Right lobe of liver (tissue), 6 donors: ENCODE measurements at regions not wholly inside any gene's neighbourhood (a gene's known extent, or its start where the extent isn't known, plus 50 kb on each side); places are given as distances from the start of the nearest gene placed in this dataset.

Experiments used
- ATAC-seq, 4 donors: fragments of 200-7000 bp; cut with Tn5 transposase; one replicate each; pipeline ENCODE4 v1.9.1; 2020; ENCODE audit warnings: mild to moderate bottlenecking in 4 of 4, moderate library complexity in 4 of 4
- DNase-seq, 3 donors: peaks; one replicate each; pipeline ENCODE4 v3.0.0-alpha.2; 2020
- H3K27ac ChIP-seq, 3 donors: fragments of 200-600 bp; one replicate each; pipeline ENCODE4 v1.8.0; 2022
- H3K27me3 ChIP-seq, 2 donors: fragments of 200-600 bp; one replicate each; pipeline ENCODE4 v1.8.0; 2022
- H3K36me3 ChIP-seq, 4 donors: fragments of 200-600 bp; sonication (generic) in 1 of 4; one replicate each; pipeline versions ENCODE4 v1.5.1 to v1.8.0; 2017 to 2022; ENCODE audit warnings: control low read depth in 1 of 4
- H3K4me1 ChIP-seq, 4 donors: fragments of 200-600 bp; sonication (generic) in 1 of 4; one replicate each; pipeline versions ENCODE4 v1.5.1 to v1.8.0; 2017 to 2022; ENCODE audit warnings: control low read depth in 1 of 4
- H3K4me3 ChIP-seq, 3 donors: fragments of 200-600 bp; one replicate each; pipeline ENCODE4 v1.8.0; 2022
- H3K9me3 ChIP-seq, 4 donors: fragments of 200-600 bp; sonication (generic) in 1 of 4; one replicate each; pipeline versions ENCODE4 v1.5.1 to v1.8.0; 2017 to 2022; ENCODE audit warnings: control low read depth in 1 of 4
- POLR2A ChIP-seq: fragments of 450-650 bp; IDR thresholded peaks from one replicate; pipeline ENCODE4 v1.6.1; 2017; ENCODE audit warnings: antibody characterized with exemption, mild to moderate bottlenecking
- whole genome bisulfite sequencing: methylation state at CpG from one replicate; pipeline ENCODE4 v1.1.6; 2018; ENCODE audit warnings: low coverage, low lambda C conversion rate; ENCODE audit not compliant: insufficient coverage; ENCODE audit errors: missing lambda C conversion rate; 5-methylcytosine and 5-hydroxymethylcytosine counted together
- intact Hi-C, 2 donors: fragments of 100-400 bp; cut with DNase I; formaldehyde crosslinking; loops; one replicate each; pipeline versions ENCODE4 v1.11.2 to v1.14.1; 2022
- TF ChIP-seq, protein P1 (sequence below), 4 donors: fragments of 200-600 bp in 3 of 4; fragments of 450-650 bp in 1 of 4; IDR thresholded peaks; one replicate each; pipeline versions ENCODE4 v1.5.1 to v1.8.0; 2016 to 2022; ENCODE audit warnings: antibody characterized with exemption in 4 of 4, mild to moderate bottlenecking in 2 of 4
- donor health status: DM: no; HTN: yes; CAD: no.
- donor health status: DM: no; HTN: no; CAD: no.
- donor health status: DM: no; HTN: no; CAD: no.
- donor health status: DM: no; HTN: yes; CAD: no.
- donor health status: DM: no; HTN: yes; CAD: no.

DNA sequence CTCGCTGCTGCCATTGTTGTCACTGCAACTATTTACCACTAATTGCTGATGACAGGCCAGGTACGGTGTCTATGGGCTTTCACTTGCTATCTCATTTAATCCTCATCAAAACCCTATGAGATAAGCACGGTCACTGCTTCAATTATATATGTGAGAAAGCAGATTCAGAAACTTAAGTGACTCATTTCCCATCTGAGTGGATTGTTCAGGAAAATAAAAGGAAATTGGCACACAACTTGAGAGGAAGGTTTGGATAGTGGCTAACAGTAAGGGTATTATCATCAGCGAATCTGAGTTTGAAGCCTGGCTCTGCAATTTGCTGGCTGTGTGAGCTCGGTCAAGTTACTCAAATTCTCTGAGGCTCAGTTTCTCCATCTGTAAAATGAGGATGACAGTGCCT is 196.0 kb downstream of the KCNS3 start:
- no peak for ATAC-seq
- intact Hi-C loops, result no loop called here
- 63% methylated on average over 5 of the region's 5 CpGs for WGBS
- H3K27ac ChIP-seq, result no peak overlapping the region
- DNase-seq, result no peak
- H3K27me3 ChIP-seq, result no peaks in the 10 kb centered on the region
- no peaks in the 10 kb centered on the region for H3K9me3 ChIP-seq
- TF ChIP-seq, protein P1, sequence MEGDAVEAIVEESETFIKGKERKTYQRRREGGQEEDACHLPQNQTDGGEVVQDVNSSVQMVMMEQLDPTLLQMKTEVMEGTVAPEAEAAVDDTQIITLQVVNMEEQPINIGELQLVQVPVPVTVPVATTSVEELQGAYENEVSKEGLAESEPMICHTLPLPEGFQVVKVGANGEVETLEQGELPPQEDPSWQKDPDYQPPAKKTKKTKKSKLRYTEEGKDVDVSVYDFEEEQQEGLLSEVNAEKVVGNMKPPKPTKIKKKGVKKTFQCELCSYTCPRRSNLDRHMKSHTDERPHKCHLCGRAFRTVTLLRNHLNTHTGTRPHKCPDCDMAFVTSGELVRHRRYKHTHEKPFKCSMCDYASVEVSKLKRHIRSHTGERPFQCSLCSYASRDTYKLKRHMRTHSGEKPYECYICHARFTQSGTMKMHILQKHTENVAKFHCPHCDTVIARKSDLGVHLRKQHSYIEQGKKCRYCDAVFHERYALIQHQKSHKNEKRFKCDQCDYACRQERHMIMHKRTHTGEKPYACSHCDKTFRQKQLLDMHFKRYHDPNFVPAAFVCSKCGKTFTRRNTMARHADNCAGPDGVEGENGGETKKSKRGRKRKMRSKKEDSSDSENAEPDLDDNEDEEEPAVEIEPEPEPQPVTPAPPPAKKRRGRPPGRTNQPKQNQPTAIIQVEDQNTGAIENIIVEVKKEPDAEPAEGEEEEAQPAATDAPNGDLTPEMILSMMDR (IDR thresholded peaks at IDR 0.05), result no peak
- TF ChIP-seq POLR2A, result no peak
- no peaks in the 10 kb centered on the region for H3K4me1 ChIP-seq
- no peak overlapping the region for H3K4me3 ChIP-seq
- no peaks in the 10 kb centered on the region for H3K36me3 ChIP-seq

DNA sequence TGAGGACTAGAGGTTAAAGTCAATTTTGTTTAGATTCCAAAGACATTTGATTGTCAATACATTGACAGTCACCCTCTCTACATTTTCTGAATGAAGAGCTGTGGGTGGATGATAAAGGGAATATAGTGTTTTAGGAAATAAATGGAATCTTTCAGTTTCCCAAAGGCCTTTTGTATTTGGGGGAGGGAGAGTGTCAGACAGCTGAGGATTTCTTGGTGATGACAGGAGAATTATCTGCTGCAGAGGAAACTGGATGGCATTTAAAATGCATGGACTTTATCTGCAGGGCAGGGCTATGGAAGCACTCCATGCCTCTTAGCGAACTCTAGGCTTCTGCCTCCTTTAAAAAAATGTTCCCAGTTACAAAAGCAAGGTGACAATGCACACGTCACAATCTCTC is 195.1 kb downstream of the KCNS3 start:
- WGBS, result 66% methylated on average over 2 of the region's 2 CpGs
- H3K27me3 ChIP-seq, result no peaks in the 10 kb centered on the region
- H3K9me3 ChIP-seq, result no peaks in the 10 kb centered on the region
- H3K36me3 ChIP-seq, result no peaks in the 10 kb centered on the region
- intact Hi-C loops, result no loop called here
- DNase-seq (no peak), ATAC-seq (no peak)
- no peak for TF ChIP-seq POLR2A
- TF ChIP-seq, protein P1 (IDR thresholded peaks at IDR 0.05), result no peak
- no peak overlapping the region for H3K4me3 ChIP-seq
- H3K27ac ChIP-seq, result no peak overlapping the region
- no peaks in the 10 kb centered on the region for H3K4me1 ChIP-seq

DNA sequence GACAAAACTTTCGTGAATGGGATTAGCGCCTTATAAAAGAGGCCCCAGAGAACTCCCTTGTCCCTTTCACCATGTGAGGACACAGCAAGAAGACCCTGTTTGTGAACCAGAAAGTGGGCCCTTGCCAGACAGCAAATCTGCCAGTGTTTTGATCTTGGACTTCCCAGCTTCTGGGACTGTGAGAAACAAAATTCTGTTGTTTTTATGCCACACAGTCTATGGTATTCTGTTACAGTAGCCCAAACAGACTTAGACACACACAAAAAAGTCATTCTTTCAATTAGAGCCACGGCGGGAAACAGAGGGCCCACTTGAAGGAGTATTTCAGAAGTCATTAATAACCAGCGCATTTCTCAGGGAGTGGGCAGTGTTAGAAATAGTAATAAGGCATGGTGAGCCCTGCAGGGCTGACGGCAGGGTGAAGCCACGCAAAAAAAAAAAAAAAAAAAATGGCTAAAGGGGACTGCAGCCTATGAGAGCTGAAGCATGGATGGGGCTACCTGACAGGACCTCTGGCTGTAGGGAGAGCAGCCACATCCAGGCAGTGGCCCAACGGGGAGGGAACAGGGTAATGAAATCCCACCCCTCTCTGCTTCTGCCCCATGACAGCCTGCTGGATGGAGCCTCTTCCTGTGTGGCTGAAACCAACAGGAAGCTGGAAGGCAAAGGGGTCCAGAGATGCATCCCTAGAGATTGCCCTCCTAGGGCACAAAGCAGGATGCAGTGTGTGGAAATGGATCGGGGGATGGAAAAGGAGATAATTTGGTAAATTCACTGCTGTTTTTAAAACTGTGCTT is 189.3 kb downstream of the KCNS3 start:
- intact Hi-C loops, result no loop called here
- Histone ChIP-seq H3K36me3 (no peaks in the 10 kb centered on the region), H3K9me3 (no peaks in the 10 kb centered on the region), H3K4me3 (no peak overlapping the region), H3K4me1 (no peaks in the 10 kb centered on the region), H3K27ac (no peak overlapping the region), H3K27me3 (no peaks in the 10 kb centered on the region)
- 48% methylated on average over 8 of the region's 9 CpGs for WGBS
- no peak for DNase-seq
- no peak for TF ChIP-seq POLR2A
- TF ChIP-seq, protein P1 (IDR thresholded peaks at IDR 0.05), result no peak
- no peak for ATAC-seq

DNA sequence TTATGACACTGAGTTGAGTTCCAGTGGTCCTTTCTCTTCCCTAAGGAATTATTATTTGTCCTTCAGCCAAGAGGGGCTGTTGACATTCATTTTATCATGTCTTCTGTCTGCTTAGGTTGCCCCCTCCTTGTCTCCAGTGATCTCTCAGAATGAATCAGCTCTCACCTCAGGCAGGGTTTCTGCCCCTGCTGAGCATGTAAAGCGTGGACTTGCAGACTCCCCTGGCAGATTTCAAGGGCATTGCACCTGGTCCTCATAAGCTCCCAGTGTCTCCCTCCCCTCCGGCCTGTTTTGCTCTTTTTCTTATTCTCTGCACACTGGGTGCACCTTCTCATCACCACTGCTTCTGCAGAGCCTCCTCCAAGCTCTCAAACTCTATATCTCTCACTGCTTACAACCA is 188.4 kb downstream of the KCNS3 start:
- no peak for DNase-seq
- Histone ChIP-seq H3K27me3 (no peaks in the 10 kb centered on the region), H3K4me3 (no peak overlapping the region), H3K9me3 (no peaks in the 10 kb centered on the region), H3K4me1 (no peaks in the 10 kb centered on the region), H3K36me3 (no peaks in the 10 kb centered on the region), H3K27ac (no peak overlapping the region)
- no peak for ATAC-seq
- intact Hi-C loops, result no loop called here
- TF ChIP-seq POLR2A, result no peak
- TF ChIP-seq, protein P1 (IDR thresholded peaks at IDR 0.05), result no peak
- WGBS, result 51% methylated on average over 2 of the region's 2 CpGs
